Loucy (cell line): ENCODE measurements at regions not wholly inside any gene's neighbourhood (a gene's known extent, or its start where the extent isn't known, plus 50 kb on each side); places are given as distances from the start of the nearest gene placed in this dataset.

Experiments used
- H2AFZ ChIP-seq: fragments of 200-600 bp; sonication (generic); 2 replicates; pipeline ENCODE4 v1.6.0; 2016; ENCODE audit warnings: antibody characterized with exemption, mild to moderate bottlenecking, low read length, moderate library complexity
- H3F3A ChIP-seq: fragments of 200-600 bp; 2 replicates; pipeline ENCODE4 v1.6.0; 2016; ENCODE audit warnings: antibody characterized with exemption, low read depth, mild to moderate bottlenecking
- H3K27me3 ChIP-seq: fragments of 200-600 bp; sonication (generic); 2 replicates; pipeline ENCODE4 v1.6.1; 2014; ENCODE audit warnings: low read length, mild to moderate bottlenecking; ENCODE audit not compliant: insufficient read depth, poor library complexity, severe bottlenecking
- H3K36me3 ChIP-seq: fragments of 200-600 bp; sonication (generic); 2 replicates; pipeline ENCODE4 v1.6.1; 2016; ENCODE audit warnings: low read length; ENCODE audit not compliant: insufficient read depth
- H3K4me1 ChIP-seq: fragments of 200-600 bp; sonication (generic); 2 replicates; pipeline ENCODE4 v1.5.1; 2014; ENCODE audit warnings: low read length, mild to moderate bottlenecking; ENCODE audit not compliant: insufficient read depth, poor library complexity, severe bottlenecking
- H3K4me2 ChIP-seq: fragments of 200-600 bp; sonication (generic); 2 replicates; pipeline ENCODE4 v1.6.0; 2014; ENCODE audit warnings: antibody characterized with exemption, low read length, low read depth, mild to moderate bottlenecking; ENCODE audit not compliant: poor library complexity, severe bottlenecking
- H3K4me3 ChIP-seq: fragments of 200-600 bp; sonication (generic); 2 replicates; pipeline ENCODE4 v1.5.1; 2014; ENCODE audit warnings: low read length, mild to moderate bottlenecking, mixed read lengths; ENCODE audit not compliant: poor library complexity, severe bottlenecking
- H3K79me2 ChIP-seq: fragments of 200-600 bp; sonication (generic); 2 replicates; pipeline ENCODE4 v1.6.1; 2014; ENCODE audit warnings: low read length; ENCODE audit not compliant: insufficient read depth
- H3K9ac ChIP-seq: fragments of 200-600 bp; sonication (generic); 2 replicates; pipeline ENCODE4 v1.6.0; 2014; ENCODE audit warnings: mild to moderate bottlenecking, low read depth, low read length, moderate library complexity; ENCODE audit not compliant: poor library complexity, severe bottlenecking
- H3K9me2 ChIP-seq: fragments of 200-600 bp; sonication (generic); replicated peaks from 2 replicates; pipeline ENCODE4 v1.6.1; 2016; ENCODE audit warnings: low read depth, low read length, mixed read lengths
- H3K9me3 ChIP-seq: fragments of 200-600 bp; sonication (generic); 2 replicates; pipeline ENCODE4 v1.6.1; 2014; ENCODE audit warnings: mild to moderate bottlenecking, antibody characterized with exemption, low read length, low read depth; ENCODE audit not compliant: insufficient read depth
- H4K20me1 ChIP-seq: fragments of 200-600 bp; sonication (generic); 2 replicates; pipeline ENCODE4 v1.6.0; 2014; ENCODE audit warnings: antibody characterized with exemption, low read length, mild to moderate bottlenecking; ENCODE audit not compliant: insufficient read depth, poor library complexity, severe bottlenecking
- EZH2phosphoT487 ChIP-seq: fragments of 200-600 bp; IDR thresholded peaks from 2 replicates; pipeline ENCODE4 v1.6.1; 2018; ENCODE audit warnings: antibody characterized with exemption, mild to moderate bottlenecking, moderate library complexity, borderline replicate concordance
- TF ChIP-seq, protein P1 (sequence below): fragments of 200-600 bp; sonication (generic); conservative IDR thresholded peaks from 2 replicates; pipeline ENCODE4 v1.5.1; 2014; ENCODE audit warnings: mild to moderate bottlenecking, antibody characterized with exemption, low read length

DNA sequence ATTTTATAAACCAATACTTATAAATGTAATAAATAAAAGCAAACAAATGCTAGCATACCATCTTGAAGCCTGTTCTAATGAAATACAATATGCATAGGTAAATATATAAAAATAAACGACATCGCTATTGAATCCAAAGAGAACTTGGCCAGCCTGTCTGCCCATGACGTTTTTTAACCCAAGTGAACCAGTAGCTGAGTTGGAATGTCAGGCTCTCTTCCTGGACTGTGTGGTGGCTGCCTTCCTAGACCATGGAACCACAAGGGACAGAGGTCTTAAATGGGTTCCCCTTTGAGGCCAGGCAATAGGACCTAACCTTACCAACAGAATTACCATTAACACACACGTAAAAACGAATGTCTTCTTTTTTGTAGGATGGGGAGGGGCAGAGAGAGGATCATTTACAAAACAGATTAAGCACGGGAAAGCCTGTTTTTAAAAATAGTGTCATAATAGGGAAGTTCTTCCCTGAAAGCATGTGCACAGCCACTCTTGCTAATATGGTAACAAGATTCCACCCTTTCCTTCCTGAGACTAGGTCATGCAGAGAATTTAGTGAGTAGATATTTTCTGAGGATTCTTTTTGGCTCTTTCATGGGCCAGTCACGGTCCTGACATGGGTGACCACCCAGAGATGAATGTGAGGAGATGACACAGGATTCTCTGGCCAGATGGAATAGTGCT is 69.4 kb upstream of the ACSL1 start:
- H3K9me3 ChIP-seq, result no peaks in the 10 kb centered on the region
- H3K4me3 ChIP-seq, result no peak overlapping the region
- no peaks in the 10 kb centered on the region for H3K4me1 ChIP-seq
- H3K36me3 ChIP-seq, result no peaks in the 10 kb centered on the region
- H3K9me2 ChIP-seq, result no peaks in the 10 kb centered on the region
- no peak overlapping the region for H3K9ac ChIP-seq
- no peaks in the 10 kb centered on the region for H3K79me2 ChIP-seq
- H3K4me2 ChIP-seq, result no peak overlapping the region
- TF ChIP-seq, protein P1, sequence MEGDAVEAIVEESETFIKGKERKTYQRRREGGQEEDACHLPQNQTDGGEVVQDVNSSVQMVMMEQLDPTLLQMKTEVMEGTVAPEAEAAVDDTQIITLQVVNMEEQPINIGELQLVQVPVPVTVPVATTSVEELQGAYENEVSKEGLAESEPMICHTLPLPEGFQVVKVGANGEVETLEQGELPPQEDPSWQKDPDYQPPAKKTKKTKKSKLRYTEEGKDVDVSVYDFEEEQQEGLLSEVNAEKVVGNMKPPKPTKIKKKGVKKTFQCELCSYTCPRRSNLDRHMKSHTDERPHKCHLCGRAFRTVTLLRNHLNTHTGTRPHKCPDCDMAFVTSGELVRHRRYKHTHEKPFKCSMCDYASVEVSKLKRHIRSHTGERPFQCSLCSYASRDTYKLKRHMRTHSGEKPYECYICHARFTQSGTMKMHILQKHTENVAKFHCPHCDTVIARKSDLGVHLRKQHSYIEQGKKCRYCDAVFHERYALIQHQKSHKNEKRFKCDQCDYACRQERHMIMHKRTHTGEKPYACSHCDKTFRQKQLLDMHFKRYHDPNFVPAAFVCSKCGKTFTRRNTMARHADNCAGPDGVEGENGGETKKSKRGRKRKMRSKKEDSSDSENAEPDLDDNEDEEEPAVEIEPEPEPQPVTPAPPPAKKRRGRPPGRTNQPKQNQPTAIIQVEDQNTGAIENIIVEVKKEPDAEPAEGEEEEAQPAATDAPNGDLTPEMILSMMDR, result no peak
- no peak for TF ChIP-seq EZH2phosphoT487
- H4K20me1 ChIP-seq, result no peaks in the 10 kb centered on the region
- H3F3A ChIP-seq, result no peaks in the 10 kb centered on the region
- no peaks in the 10 kb centered on the region for H3K27me3 ChIP-seq
- no peak overlapping the region for H2AFZ ChIP-seq

DNA sequence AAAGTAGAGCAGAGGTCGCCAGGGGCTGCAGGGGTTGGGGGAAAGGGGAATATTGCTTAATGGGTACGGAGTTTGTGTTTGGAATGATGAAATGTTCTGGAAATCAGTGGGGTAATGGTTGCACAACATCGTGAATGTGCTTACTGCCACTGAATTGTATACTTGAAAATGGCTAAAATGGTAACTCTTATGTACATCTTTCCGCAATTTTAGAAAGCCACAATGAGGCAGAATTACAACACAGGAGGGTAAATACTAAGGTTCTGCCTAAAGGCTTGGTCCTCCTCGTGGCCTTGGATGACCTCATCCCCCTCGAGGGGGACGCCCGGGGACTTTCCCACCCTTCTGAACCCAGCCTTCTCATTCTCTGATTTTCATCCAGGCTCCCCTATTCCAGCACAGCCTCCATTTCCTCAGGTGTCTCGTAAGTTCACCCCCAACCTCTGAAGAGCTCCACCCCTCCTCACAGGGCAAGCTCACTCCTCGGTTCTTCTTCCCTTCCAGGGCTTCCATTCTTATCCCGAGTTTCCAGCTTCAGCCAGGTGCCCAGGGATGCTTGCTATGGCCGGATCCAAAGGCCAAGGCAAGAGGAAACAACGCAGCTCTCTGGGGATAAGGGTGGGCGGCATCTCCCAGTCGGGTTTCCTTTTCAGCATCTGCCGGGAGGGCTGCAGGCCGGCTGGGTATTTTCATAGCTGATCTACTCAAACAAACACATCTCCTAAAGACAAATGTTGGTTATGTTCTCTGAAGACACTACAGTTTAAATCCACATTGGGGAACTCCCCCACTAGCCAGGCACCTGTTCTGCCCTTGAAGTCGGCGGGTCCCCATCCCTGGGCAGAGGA is 71.3 kb upstream of the ACSL1 start:
- Histone ChIP-seq H3K9me3 (no peaks in the 10 kb centered on the region), H3K4me2 (no peak overlapping the region), H3K27me3 (no peaks in the 10 kb centered on the region), H3K9me2 (no peaks in the 10 kb centered on the region), H3K4me1 (no peaks in the 10 kb centered on the region), H3K36me3 (no peaks in the 10 kb centered on the region), H3K79me2 (no peaks in the 10 kb centered on the region), H3F3A (no peaks in the 10 kb centered on the region), H3K4me3 (no peak overlapping the region), H2AFZ (no peak overlapping the region), H3K9ac (no peak overlapping the region), H4K20me1 (no peaks in the 10 kb centered on the region)
- TF ChIP-seq EZH2phosphoT487, result no peak
- TF ChIP-seq, protein P1, result no peak

DNA sequence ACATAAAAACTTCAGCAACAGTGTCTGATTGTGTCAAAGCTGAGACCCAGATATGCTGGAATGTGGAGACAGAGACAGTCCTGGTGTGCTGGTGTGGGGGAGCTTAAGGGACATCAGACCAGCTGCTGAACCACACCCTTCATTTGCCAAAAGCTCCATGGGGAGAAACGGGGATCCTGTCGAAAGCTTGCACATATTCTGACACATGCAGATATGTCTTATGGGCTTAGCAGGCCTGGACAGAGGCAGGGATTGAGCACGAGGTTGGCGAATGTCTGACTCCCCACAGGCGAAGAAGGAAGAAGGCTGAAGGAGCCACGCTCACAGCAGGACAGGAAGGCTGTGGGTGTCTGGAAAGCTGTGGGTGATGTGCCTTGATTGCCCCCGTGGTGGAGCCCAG is 72.1 kb upstream of the ACSL1 start:
- no peak overlapping the region for H3K4me3 ChIP-seq

More for the DNA sequence above, 72.1 kb upstream of the ACSL1 start:
- Histone ChIP-seq H4K20me1 (no peaks in the 10 kb centered on the region), H3K27me3 (no peaks in the 10 kb centered on the region), H2AFZ (no peak overlapping the region), H3K9me3 (no peaks in the 10 kb centered on the region), H3K4me1 (no peaks in the 10 kb centered on the region), H3K9ac (no peak overlapping the region), H3K79me2 (no peaks in the 10 kb centered on the region), H3K9me2 (no peaks in the 10 kb centered on the region), H3K36me3 (no peaks in the 10 kb centered on the region), H3K4me2 (no peak overlapping the region), H3F3A (no peaks in the 10 kb centered on the region)
- TF ChIP-seq EZH2phosphoT487, result no peak
